HCT116 (cell line): ENCODE measurements at regions not wholly inside any gene's neighbourhood (a gene's known extent, or its start where the extent isn't known, plus 50 kb on each side); places are given as distances from the start of the nearest gene placed in this dataset.

ENCODE experiments used
- CEBPB ChIP-seq: IDR thresholded peaks from 2 replicates; pipeline ENCODE4 v1.6.1; 2012; ENCODE audit warnings: low read depth
- ELF1 ChIP-seq: IDR thresholded peaks from 2 replicates; pipeline ENCODE4 v1.6.1; 2012; ENCODE audit warnings: low read depth, borderline replicate concordance
- EZH2 ChIP-seq: fragments of 200-600 bp; sonication (generic); IDR thresholded peaks from 2 replicates; pipeline ENCODE4 v1.6.1; 2017; ENCODE audit warnings: antibody characterized with exemption, mixed run types
- EZH2phosphoT487 ChIP-seq: fragments of 200-600 bp; IDR thresholded peaks from 2 replicates; pipeline ENCODE4 v1.6.1; 2018; ENCODE audit warnings: antibody characterized with exemption, borderline replicate concordance
- FOSL1 ChIP-seq: IDR thresholded peaks from 2 replicates; pipeline ENCODE4 v1.6.1; 2012; ENCODE audit warnings: low read depth
- JUND ChIP-seq: IDR thresholded peaks from 2 replicates; pipeline ENCODE4 v1.6.1; 2012
- POLR2A ChIP-seq: IDR thresholded peaks from 2 replicates; pipeline ENCODE4 v1.7.0; 2011; ENCODE audit warnings: borderline replicate concordance; ENCODE audit not compliant: insufficient read depth, insufficient read length; ENCODE audit errors: extremely low read depth
- POLR2AphosphoS5 ChIP-seq: IDR thresholded peaks from 2 replicates; pipeline ENCODE4 v1.6.1; 2011; ENCODE audit warnings: mild to moderate bottlenecking, low read depth, low read length, moderate library complexity
- SIN3A ChIP-seq: IDR thresholded peaks from 2 replicates; pipeline ENCODE4 v1.6.1; 2012; ENCODE audit warnings: low read depth
- SP1 ChIP-seq: IDR thresholded peaks from 2 replicates; pipeline ENCODE4 v1.6.1; 2012; ENCODE audit warnings: low read depth
- YY1 ChIP-seq: IDR thresholded peaks from 2 replicates; pipeline ENCODE4 v1.6.1; 2011; ENCODE audit warnings: low read length, low read depth, moderate library complexity, mild to moderate bottlenecking; ENCODE audit not compliant: insufficient replicate concordance; ENCODE audit errors: extremely low read depth
- TF ChIP-seq, protein P1 (sequence below): IDR thresholded peaks from 2 replicates; pipeline ENCODE4 v1.6.1; 2012
- TF ChIP-seq, protein P2 (sequence below), 3 experiments: fragments of 200-600 bp in 1 of 3; sonication (generic) in 1 of 3; IDR thresholded peaks in 2 of 3; conservative IDR thresholded peaks in 1 of 3; 2 replicates each; pipeline ENCODE4 v1.5.1; 2012 to 2017; ENCODE audit warnings: low read depth in 2 of 3, low read length in 2 of 3, antibody characterized with exemption in 1 of 3, borderline replicate concordance in 1 of 3, control low read depth in 1 of 3, mild to moderate bottlenecking in 1 of 3, mixed read lengths in 1 of 3, mixed run types in 1 of 3, moderate library complexity in 1 of 3; ENCODE audit not compliant: insufficient read depth in 1 of 3
- TF ChIP-seq, protein P3 (sequence below): IDR thresholded peaks from 2 replicates; pipeline ENCODE4 v1.6.1; 2012; ENCODE audit warnings: low read depth

DNA sequence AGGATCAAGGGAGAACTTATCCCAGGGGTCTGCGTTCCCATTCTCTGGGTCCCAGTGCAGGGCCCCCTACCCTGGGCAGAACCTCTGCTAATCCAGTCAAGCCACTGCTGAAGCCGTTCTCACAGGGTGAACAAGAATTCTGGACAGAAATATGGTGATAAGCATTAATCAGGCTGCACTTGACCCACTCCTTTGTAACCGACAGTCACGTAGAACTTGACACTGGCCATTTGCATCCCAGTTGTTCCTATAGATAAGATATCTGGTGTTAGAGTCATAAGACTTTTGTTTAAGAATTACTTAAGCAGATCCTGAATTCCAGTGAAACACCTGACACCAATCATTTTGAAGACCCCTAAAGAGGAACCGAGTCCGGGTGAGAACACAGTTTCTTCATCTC lies 107.5 kb upstream of the THY1 start:
- TF ChIP-seq POLR2AphosphoS5, result no peak
- TF ChIP-seq, protein P1, sequence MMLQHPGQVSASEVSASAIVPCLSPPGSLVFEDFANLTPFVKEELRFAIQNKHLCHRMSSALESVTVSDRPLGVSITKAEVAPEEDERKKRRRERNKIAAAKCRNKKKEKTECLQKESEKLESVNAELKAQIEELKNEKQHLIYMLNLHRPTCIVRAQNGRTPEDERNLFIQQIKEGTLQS, result no peak
- TF ChIP-seq FOSL1, result no peak
- no peak for TF ChIP-seq YY1
- TF ChIP-seq CEBPB, result no peak
- no peak for TF ChIP-seq EZH2
- no peak for TF ChIP-seq JUND
- TF ChIP-seq, protein P2, sequence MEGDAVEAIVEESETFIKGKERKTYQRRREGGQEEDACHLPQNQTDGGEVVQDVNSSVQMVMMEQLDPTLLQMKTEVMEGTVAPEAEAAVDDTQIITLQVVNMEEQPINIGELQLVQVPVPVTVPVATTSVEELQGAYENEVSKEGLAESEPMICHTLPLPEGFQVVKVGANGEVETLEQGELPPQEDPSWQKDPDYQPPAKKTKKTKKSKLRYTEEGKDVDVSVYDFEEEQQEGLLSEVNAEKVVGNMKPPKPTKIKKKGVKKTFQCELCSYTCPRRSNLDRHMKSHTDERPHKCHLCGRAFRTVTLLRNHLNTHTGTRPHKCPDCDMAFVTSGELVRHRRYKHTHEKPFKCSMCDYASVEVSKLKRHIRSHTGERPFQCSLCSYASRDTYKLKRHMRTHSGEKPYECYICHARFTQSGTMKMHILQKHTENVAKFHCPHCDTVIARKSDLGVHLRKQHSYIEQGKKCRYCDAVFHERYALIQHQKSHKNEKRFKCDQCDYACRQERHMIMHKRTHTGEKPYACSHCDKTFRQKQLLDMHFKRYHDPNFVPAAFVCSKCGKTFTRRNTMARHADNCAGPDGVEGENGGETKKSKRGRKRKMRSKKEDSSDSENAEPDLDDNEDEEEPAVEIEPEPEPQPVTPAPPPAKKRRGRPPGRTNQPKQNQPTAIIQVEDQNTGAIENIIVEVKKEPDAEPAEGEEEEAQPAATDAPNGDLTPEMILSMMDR (IDR thresholded peaks at IDR 0.05 in 2 of 3, conservative IDR thresholded peaks at IDR 0.05 in 1 of 3; ENCODE audit: borderline replicate concordance in 1 of 3, insufficient read depth in 1 of 3, low read depth in 2 of 3, low read length in 2 of 3), result no peak
- TF ChIP-seq ELF1, result no peak
- no peak for TF ChIP-seq SIN3A
- TF ChIP-seq, protein P3, sequence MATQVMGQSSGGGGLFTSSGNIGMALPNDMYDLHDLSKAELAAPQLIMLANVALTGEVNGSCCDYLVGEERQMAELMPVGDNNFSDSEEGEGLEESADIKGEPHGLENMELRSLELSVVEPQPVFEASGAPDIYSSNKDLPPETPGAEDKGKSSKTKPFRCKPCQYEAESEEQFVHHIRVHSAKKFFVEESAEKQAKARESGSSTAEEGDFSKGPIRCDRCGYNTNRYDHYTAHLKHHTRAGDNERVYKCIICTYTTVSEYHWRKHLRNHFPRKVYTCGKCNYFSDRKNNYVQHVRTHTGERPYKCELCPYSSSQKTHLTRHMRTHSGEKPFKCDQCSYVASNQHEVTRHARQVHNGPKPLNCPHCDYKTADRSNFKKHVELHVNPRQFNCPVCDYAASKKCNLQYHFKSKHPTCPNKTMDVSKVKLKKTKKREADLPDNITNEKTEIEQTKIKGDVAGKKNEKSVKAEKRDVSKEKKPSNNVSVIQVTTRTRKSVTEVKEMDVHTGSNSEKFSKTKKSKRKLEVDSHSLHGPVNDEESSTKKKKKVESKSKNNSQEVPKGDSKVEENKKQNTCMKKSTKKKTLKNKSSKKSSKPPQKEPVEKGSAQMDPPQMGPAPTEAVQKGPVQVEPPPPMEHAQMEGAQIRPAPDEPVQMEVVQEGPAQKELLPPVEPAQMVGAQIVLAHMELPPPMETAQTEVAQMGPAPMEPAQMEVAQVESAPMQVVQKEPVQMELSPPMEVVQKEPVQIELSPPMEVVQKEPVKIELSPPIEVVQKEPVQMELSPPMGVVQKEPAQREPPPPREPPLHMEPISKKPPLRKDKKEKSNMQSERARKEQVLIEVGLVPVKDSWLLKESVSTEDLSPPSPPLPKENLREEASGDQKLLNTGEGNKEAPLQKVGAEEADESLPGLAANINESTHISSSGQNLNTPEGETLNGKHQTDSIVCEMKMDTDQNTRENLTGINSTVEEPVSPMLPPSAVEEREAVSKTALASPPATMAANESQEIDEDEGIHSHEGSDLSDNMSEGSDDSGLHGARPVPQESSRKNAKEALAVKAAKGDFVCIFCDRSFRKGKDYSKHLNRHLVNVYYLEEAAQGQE, result no peak
- TF ChIP-seq POLR2A, result no peak
- no peak for TF ChIP-seq SP1
- no peak for TF ChIP-seq EZH2phosphoT487
